Liver (tissue), 8 donors: ENCODE measurements at regions not wholly inside any gene's neighbourhood (a gene's known extent, or its start where the extent isn't known, plus 50 kb on each side); places are given as distances from the start of the nearest gene placed in this dataset.

Experiments used
- DNase-seq: peaks from one replicate; pipeline ENCODE4 v3.0.0-alpha.2; 2017; ENCODE audit warnings: low spot score
- H3K27ac ChIP-seq, 2 donors: one replicate each; pipeline ENCODE4 v1.7.0; 2013; ENCODE audit warnings: inconsistent platforms in 2 of 2, low read length in 2 of 2, control low read depth in 1 of 2, low read depth in 1 of 2, mild to moderate bottlenecking in 1 of 2
- H3K27me3 ChIP-seq, 4 donors: one replicate each; pipeline versions ENCODE4 v1.6.1 to v1.7.0; 2013; ENCODE audit warnings: low read length in 3 of 4, inconsistent platforms in 1 of 4, mild to moderate bottlenecking in 1 of 4, moderate library complexity in 1 of 4; ENCODE audit not compliant: control insufficient read depth in 4 of 4, insufficient read depth in 4 of 4
- H3K36me3 ChIP-seq, 4 donors: one replicate each; pipeline versions ENCODE4 v1.6.1 to v1.7.0; 2013; ENCODE audit warnings: low read length in 3 of 4, mild to moderate bottlenecking in 3 of 4, low read depth in 1 of 4, moderate library complexity in 1 of 4; ENCODE audit not compliant: control insufficient read depth in 4 of 4, insufficient read depth in 3 of 4
- H3K4me1 ChIP-seq, 4 donors: one replicate each; pipeline versions ENCODE4 v1.6.1 to v1.7.0; 2013; ENCODE audit warnings: low read length in 3 of 4, mild to moderate bottlenecking in 3 of 4, moderate library complexity in 1 of 4; ENCODE audit not compliant: control insufficient read depth in 4 of 4, insufficient read depth in 4 of 4
- H3K4me3 ChIP-seq, 3 donors: one replicate each; pipeline versions ENCODE4 v1.6.1 to v1.7.0; 2013; ENCODE audit warnings: low read length in 3 of 3, control low read depth in 1 of 3, low read depth in 1 of 3, mild to moderate bottlenecking in 1 of 3
- H3K9ac ChIP-seq, 2 donors: one replicate each; pipeline ENCODE4 v1.7.0; 2013; ENCODE audit warnings: low read length in 2 of 2, mild to moderate bottlenecking in 2 of 2, moderate library complexity in 2 of 2, control low read depth in 1 of 2, low read depth in 1 of 2
- H3K9me3 ChIP-seq, 4 donors: one replicate each; pipeline versions ENCODE4 v1.6.1 to v1.7.0; 2013; ENCODE audit warnings: low read length in 3 of 4; ENCODE audit not compliant: control insufficient read depth in 4 of 4
- CTCF ChIP-seq: fragments of 150-350 bp; IDR thresholded peaks from 2 replicates; pipeline ENCODE4 v1.5.1; 2017; ENCODE audit warnings: improper control_type of control experiment, low read depth, low read length; ENCODE audit not compliant: missing input control
- EGR1 ChIP-seq, 2 donors: IDR thresholded peaks; 2 replicates each; pipeline ENCODE4 v1.6.1; 2016 to 2018; ENCODE audit warnings: antibody characterized with exemption in 2 of 2, low read depth in 2 of 2
- FOXA1 ChIP-seq: IDR thresholded peaks from 2 replicates; pipeline ENCODE4 v1.6.1; 2016; ENCODE audit warnings: antibody characterized with exemption
- FOXA2 ChIP-seq: IDR thresholded peaks from 2 replicates; pipeline ENCODE4 v1.6.1; 2016; ENCODE audit warnings: antibody characterized with exemption
- GABPA ChIP-seq, 2 donors: IDR thresholded peaks in 1 of 2; conservative IDR thresholded peaks in 1 of 2; 2 replicates each; pipeline ENCODE4 v1.6.1; 2016; ENCODE audit warnings: antibody characterized with exemption in 2 of 2, mild to moderate bottlenecking in 1 of 2, moderate library complexity in 1 of 2
- HNF4A ChIP-seq, 2 donors: conservative IDR thresholded peaks; 2 replicates each; pipeline ENCODE4 v1.6.1; 2016; ENCODE audit warnings: antibody characterized with exemption in 2 of 2, mild to moderate bottlenecking in 2 of 2
- HNF4G ChIP-seq: IDR thresholded peaks from 2 replicates; pipeline ENCODE4 v1.6.1; 2016; ENCODE audit warnings: antibody characterized with exemption
- JUND ChIP-seq, 2 donors: IDR thresholded peaks; 2 replicates each; pipeline ENCODE4 v1.6.1; 2016; ENCODE audit warnings: antibody characterized with exemption in 2 of 2
- MAX ChIP-seq: IDR thresholded peaks from 2 replicates; pipeline ENCODE4 v1.6.1; 2016; ENCODE audit warnings: antibody characterized with exemption
- NR2F2 ChIP-seq: IDR thresholded peaks from 2 replicates; pipeline ENCODE4 v1.6.1; 2016; ENCODE audit warnings: antibody characterized with exemption
- RAD21 ChIP-seq, 2 donors: IDR thresholded peaks; 2 replicates each; pipeline ENCODE4 v1.6.1; 2016; ENCODE audit warnings: antibody characterized with exemption in 2 of 2, mild to moderate bottlenecking in 2 of 2
- REST ChIP-seq: IDR thresholded peaks from 2 replicates; pipeline ENCODE4 v1.6.1; 2016; ENCODE audit warnings: antibody characterized with exemption, mild to moderate bottlenecking
- RXRA ChIP-seq, 2 donors: IDR thresholded peaks; 2 replicates each; pipeline ENCODE4 v1.6.1; 2017 to 2018; ENCODE audit warnings: antibody characterized with exemption in 2 of 2, mild to moderate bottlenecking in 1 of 2
- SP1 ChIP-seq: IDR thresholded peaks from 2 replicates; pipeline ENCODE4 v1.6.1; 2018; ENCODE audit warnings: antibody characterized with exemption, mild to moderate bottlenecking
- TAF1 ChIP-seq: conservative IDR thresholded peaks from 2 replicates; pipeline ENCODE4 v1.6.1; 2016; ENCODE audit warnings: antibody characterized with exemption, mild to moderate bottlenecking
- YY1 ChIP-seq: IDR thresholded peaks from 2 replicates; pipeline ENCODE4 v1.6.1; 2016; ENCODE audit warnings: antibody characterized with exemption, mild to moderate bottlenecking
- WGBS: extraction: QIAGEN DNeasy Blood & Tissue Kit; methylation state at CpG from one replicate; pipeline ENCODE4 v1.1.7; 2013; 5-methylcytosine and 5-hydroxymethylcytosine counted together
- TF ChIP-seq, protein P1 (sequence below): IDR thresholded peaks from 2 replicates; pipeline ENCODE4 v1.6.1; 2016; ENCODE audit warnings: antibody characterized with exemption
- TF ChIP-seq, protein P2 (sequence below): IDR thresholded peaks from 2 replicates; pipeline ENCODE4 v1.6.1; 2016; ENCODE audit warnings: antibody characterized with exemption
- donor health status: healthy.
- donor health status: healthy.
- donor health status: healthy.
- donor health status: healthy.
- donor health status: healthy.

GRCh38 chr20:10125757-10126156, 91.0 kb downstream of the ANKEF1 start:
- no peaks in the 10 kb centered on the region for H3K36me3 ChIP-seq
- TF ChIP-seq JUND (IDR thresholded peaks at IDR 0.05), result no peak
- TF ChIP-seq, protein P1, sequence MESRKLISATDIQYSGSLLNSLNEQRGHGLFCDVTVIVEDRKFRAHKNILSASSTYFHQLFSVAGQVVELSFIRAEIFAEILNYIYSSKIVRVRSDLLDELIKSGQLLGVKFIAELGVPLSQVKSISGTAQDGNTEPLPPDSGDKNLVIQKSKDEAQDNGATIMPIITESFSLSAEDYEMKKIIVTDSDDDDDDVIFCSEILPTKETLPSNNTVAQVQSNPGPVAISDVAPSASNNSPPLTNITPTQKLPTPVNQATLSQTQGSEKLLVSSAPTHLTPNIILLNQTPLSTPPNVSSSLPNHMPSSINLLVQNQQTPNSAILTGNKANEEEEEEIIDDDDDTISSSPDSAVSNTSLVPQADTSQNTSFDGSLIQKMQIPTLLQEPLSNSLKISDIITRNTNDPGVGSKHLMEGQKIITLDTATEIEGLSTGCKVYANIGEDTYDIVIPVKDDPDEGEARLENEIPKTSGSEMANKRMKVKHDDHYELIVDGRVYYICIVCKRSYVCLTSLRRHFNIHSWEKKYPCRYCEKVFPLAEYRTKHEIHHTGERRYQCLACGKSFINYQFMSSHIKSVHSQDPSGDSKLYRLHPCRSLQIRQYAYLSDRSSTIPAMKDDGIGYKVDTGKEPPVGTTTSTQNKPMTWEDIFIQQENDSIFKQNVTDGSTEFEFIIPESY, result no peak
- no peak for TF ChIP-seq REST
- no peak for TF ChIP-seq HNF4A (conservative IDR thresholded peaks at IDR 0.05)
- TF ChIP-seq RXRA (IDR thresholded peaks at IDR 0.05), result no peak
- no peak overlapping the region for H3K4me3 ChIP-seq
- no peaks in the 10 kb centered on the region for H3K4me1 ChIP-seq
- H3K9me3 ChIP-seq, result peaks cover 0 to 4% (median 0%) of the 10 kb centered on the region in 4 donors
- H3K27ac ChIP-seq, result no peak overlapping the region
- DNase-seq, result no peak
- H3K27me3 ChIP-seq, result no peaks in the 10 kb centered on the region
- H3K9ac ChIP-seq, result no peak overlapping the region
- WGBS, result 83% methylated on average over 1 of the region's 1 CpG

DNA sequence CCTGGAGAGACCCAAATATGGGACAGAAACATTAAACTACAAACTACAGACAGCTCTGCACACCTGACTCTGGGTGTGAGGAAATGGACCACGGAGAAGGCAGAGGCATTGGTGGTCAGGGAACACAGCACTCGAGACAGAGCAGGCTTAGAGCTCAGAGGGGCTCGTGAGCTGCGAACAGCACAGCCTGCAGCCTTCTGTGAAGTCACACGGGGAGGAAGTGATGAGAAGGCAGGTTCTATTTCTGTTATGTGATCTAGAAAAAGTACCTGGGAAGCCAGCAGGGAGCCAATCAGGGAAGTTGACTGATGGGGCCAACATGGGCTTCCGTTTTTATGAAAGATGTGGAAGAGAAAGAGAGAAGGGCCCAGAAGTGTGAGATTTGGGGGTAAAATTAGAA, 88.9 kb upstream of the SNAP25 start:
- no peak for DNase-seq

More for the DNA sequence above, 88.9 kb upstream of the SNAP25 start:
- no peak for TF ChIP-seq JUND (IDR thresholded peaks at IDR 0.05)
- TF ChIP-seq, protein P1, result no peak
- no peak for TF ChIP-seq TAF1
- TF ChIP-seq MAX, result no peak
- no peak for TF ChIP-seq FOXA2
- no peak for TF ChIP-seq HNF4A (conservative IDR thresholded peaks at IDR 0.05)
- no peak for TF ChIP-seq GABPA (IDR thresholded peaks at IDR 0.05 in 1 of 2, conservative IDR thresholded peaks at IDR 0.05 in 1 of 2)
- TF ChIP-seq SP1, result no peak
- TF ChIP-seq EGR1 (IDR thresholded peaks at IDR 0.05; ENCODE audit: low read depth in 2 of 2), result no peak
- no peak for TF ChIP-seq CTCF
- TF ChIP-seq FOXA1, result no peak
- no peak for TF ChIP-seq HNF4G
- TF ChIP-seq RXRA (IDR thresholded peaks at IDR 0.05), result no peak
- TF ChIP-seq YY1, result no peak
- no peak for TF ChIP-seq NR2F2
- TF ChIP-seq, protein P2, sequence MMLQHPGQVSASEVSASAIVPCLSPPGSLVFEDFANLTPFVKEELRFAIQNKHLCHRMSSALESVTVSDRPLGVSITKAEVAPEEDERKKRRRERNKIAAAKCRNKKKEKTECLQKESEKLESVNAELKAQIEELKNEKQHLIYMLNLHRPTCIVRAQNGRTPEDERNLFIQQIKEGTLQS, result no peak
- no peak for TF ChIP-seq RAD21 (IDR thresholded peaks at IDR 0.05)
- H3K27me3 ChIP-seq, result no peaks in the 10 kb centered on the region
- no peak overlapping the region for H3K27ac ChIP-seq
- H3K4me1 ChIP-seq, result peaks cover 0 to 5% (median 2%) of the 10 kb centered on the region in 4 donors
- H3K36me3 ChIP-seq, result no peaks in the 10 kb centered on the region
- WGBS, result 84% methylated on average over 6 of the region's 6 CpGs
- H3K4me3 ChIP-seq, result no peak overlapping the region
- H3K9ac ChIP-seq, result no peak overlapping the region
- peaks cover 0 to 4% (median 0%) of the 10 kb centered on the region in 4 donors for H3K9me3 ChIP-seq
